ENCODE measurements at regions not wholly inside any gene's neighbourhood (a gene's known extent, or its start where the extent isn't known, plus 50 kb on each side); places are given as distances from the start of the nearest gene placed in this dataset.
A peak's percentile ranks its signal among the peaks of the same experiment; 100 is the strongest.

DNA sequence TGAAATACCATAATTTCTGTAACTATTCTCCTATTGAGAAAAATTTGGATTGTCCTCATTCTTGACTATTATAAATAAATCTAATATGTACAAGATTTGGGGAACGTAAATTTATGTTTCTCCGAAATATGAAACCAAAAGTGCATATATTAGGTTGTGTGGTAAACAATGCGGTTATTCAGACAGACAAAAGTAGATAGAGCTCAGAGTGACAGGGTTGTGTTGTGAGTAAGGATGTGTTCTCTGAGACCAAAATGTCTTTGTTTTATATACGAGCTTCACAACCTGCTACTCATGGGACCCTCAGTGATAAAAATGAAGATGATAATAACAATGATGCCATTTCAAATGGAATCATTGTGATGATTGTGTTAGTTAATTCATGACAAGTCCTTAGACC lies 796.3 kb upstream of the SLC10A2 start:
- Histone ChIP-seq H4K20me1 (ENCODE audit: insufficient read depth, low read length) (no peaks in the 10 kb centered on the region), H3K36me3 (ENCODE audit: insufficient read depth, low read length) (no peaks in the 10 kb centered on the region), H3K27ac (ENCODE audit: low read depth, low read length) (no peak overlapping the region), H3K79me2 (ENCODE audit: insufficient read depth, low read length) (no peaks in the 10 kb centered on the region), H3K9me3 (ENCODE audit: low read depth, low read length) (no peaks in the 10 kb centered on the region), H3K4me2 (ENCODE audit: insufficient read depth, low read length) (no peak overlapping the region), H3K27me3 (ENCODE audit: insufficient read depth, low read length) (no peaks in the 10 kb centered on the region), H3K4me3 (ENCODE audit: insufficient read depth, low read length) (no peak overlapping the region), H3K4me1 (ENCODE audit: insufficient read depth, low read length) (no peaks in the 10 kb centered on the region), H2AFZ (ENCODE audit: low read length) (no peak overlapping the region)
- TF ChIP-seq CTCF (IDR thresholded peaks at IDR 0.05; ENCODE audit: extremely low read depth, low read depth, low read length): no peak
- peak; percentile 6 for DNase-seq (ENCODE audit: insufficient read length, low spot score, missing footprints)

GRCh38 chr13:103859952-103860351 lies 793.7 kb upstream of the SLC10A2 start:
- Histone ChIP-seq H3K4me2 (ENCODE audit: insufficient read depth, low read length) (no peak overlapping the region), H3K79me2 (ENCODE audit: insufficient read depth, low read length) (no peaks in the 10 kb centered on the region), H2AFZ (ENCODE audit: low read length) (no peak overlapping the region), H3K36me3 (ENCODE audit: insufficient read depth, low read length) (no peaks in the 10 kb centered on the region), H3K27me3 (ENCODE audit: insufficient read depth, low read length) (no peaks in the 10 kb centered on the region), H3K9me3 (ENCODE audit: low read depth, low read length) (peaks cover 2% of the 10 kb centered on the region), H3K4me1 (ENCODE audit: insufficient read depth, low read length) (no peaks in the 10 kb centered on the region), H3K4me3 (ENCODE audit: insufficient read depth, low read length) (no peak overlapping the region), H3K27ac (ENCODE audit: low read depth, low read length) (no peak overlapping the region), H4K20me1 (ENCODE audit: insufficient read depth, low read length) (no peaks in the 10 kb centered on the region)
- no peak for DNase-seq (ENCODE audit: insufficient read length, low spot score, missing footprints)
- no peak for TF ChIP-seq CTCF (IDR thresholded peaks at IDR 0.05; ENCODE audit: extremely low read depth, low read depth, low read length)

- H3K4me3 ChIP-seq (ENCODE audit: insufficient read depth, low read length): no peak overlapping the region
- no peak overlapping the region for H2AFZ ChIP-seq (ENCODE audit: low read length)
- no peak for TF ChIP-seq CTCF (IDR thresholded peaks at IDR 0.05; ENCODE audit: extremely low read depth, low read depth, low read length)
- no peaks in the 10 kb centered on the region for H3K36me3 ChIP-seq (ENCODE audit: insufficient read depth, low read length)
- DNase-seq (ENCODE audit: insufficient read length, low spot score, missing footprints): no peak
- H3K4me2 ChIP-seq (ENCODE audit: insufficient read depth, low read length): no peak overlapping the region
- no peaks in the 10 kb centered on the region for H4K20me1 ChIP-seq (ENCODE audit: insufficient read depth, low read length)
- H3K79me2 ChIP-seq (ENCODE audit: insufficient read depth, low read length): no peaks in the 10 kb centered on the region
- H3K27me3 ChIP-seq (ENCODE audit: insufficient read depth, low read length): no peaks in the 10 kb centered on the region
- H3K4me1 ChIP-seq (ENCODE audit: insufficient read depth, low read length): no peaks in the 10 kb centered on the region
- H3K27ac ChIP-seq (ENCODE audit: low read depth, low read length): no peak overlapping the region
- peaks cover 5% of the 10 kb centered on the region for H3K9me3 ChIP-seq (ENCODE audit: low read depth, low read length)
Observed at GRCh38 chr13:103852036-103852435, 785.8 kb upstream of the SLC10A2 start.

DNA sequence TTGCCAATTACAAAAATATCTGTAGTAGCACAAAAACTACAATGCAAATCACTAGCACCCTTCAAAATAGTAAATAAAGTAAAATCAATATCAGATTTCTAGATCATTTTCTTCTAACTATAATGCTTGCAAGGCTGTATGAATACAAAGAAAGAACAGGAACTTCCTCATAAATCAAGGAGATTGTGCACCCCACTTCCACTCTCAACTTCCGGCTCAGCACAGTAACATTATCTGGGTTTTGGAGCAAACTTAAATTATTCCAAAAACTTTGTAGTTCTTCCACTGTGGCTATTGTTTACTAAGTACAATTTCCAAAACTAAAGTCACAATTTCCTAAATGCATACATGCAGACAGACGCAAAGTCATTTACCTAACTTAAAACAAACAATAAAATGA lies 778.3 kb upstream of the SLC10A2 start:
- no peaks in the 10 kb centered on the region for H4K20me1 ChIP-seq (ENCODE audit: insufficient read depth, low read length)
- no peak for DNase-seq (ENCODE audit: insufficient read length, low spot score, missing footprints)
- no peak overlapping the region for H2AFZ ChIP-seq (ENCODE audit: low read length)
- H3K36me3 ChIP-seq (ENCODE audit: insufficient read depth, low read length): no peaks in the 10 kb centered on the region
- no peaks in the 10 kb centered on the region for H3K79me2 ChIP-seq (ENCODE audit: insufficient read depth, low read length)
- H3K4me2 ChIP-seq (ENCODE audit: insufficient read depth, low read length): no peak overlapping the region
- H3K4me3 ChIP-seq (ENCODE audit: insufficient read depth, low read length): no peak overlapping the region
- no peaks in the 10 kb centered on the region for H3K27me3 ChIP-seq (ENCODE audit: insufficient read depth, low read length)
- H3K9me3 ChIP-seq (ENCODE audit: low read depth, low read length): no peaks in the 10 kb centered on the region
- TF ChIP-seq CTCF (IDR thresholded peaks at IDR 0.05; ENCODE audit: extremely low read depth, low read depth, low read length): no peak
- no peak overlapping the region for H3K27ac ChIP-seq (ENCODE audit: low read depth, low read length)
- H3K4me1 ChIP-seq (ENCODE audit: insufficient read depth, low read length): no peaks in the 10 kb centered on the region

All from osteoblast (primary cell).